ENCODE measurements at regions not wholly inside any gene's neighbourhood (a gene's known extent, or its start where the extent isn't known, plus 50 kb on each side); places are given as distances from the start of the nearest gene placed in this dataset.

- TF ChIP-seq CTCF (IDR thresholded peaks at IDR 0.05; ENCODE audit: low read depth, low read length): no peak
- TF ChIP-seq EZH2phosphoT487 (IDR thresholded peaks at IDR 0.05; ENCODE audit: low read depth): no peak
Measured at GRCh38 chr18:46392576-46392975, 264.4 kb downstream of the LOXHD1 start.

Measured in OCI-LY3 (cell line).